ENCODE measurements at regions not wholly inside any gene's neighbourhood (a gene's known extent, or its start where the extent isn't known, plus 50 kb on each side); places are given as distances from the start of the nearest gene placed in this dataset.

GRCh38 chr5:53360811-53361210, 119.6 kb upstream of the FST start:
- in situ Hi-C loops (cut with MboI; ENCODE audit: low sequenced_read_pairs) = no loop called here

- in situ Hi-C loops (cut with MboI; ENCODE audit: low sequenced_read_pairs) = no loop called here
Observed at GRCh38 chr5:53361708-53362107, 118.7 kb upstream of the FST start.

GRCh38 chr5:53362521-53362941, 117.9 kb upstream of the FST start:
- in situ Hi-C loops (cut with MboI; ENCODE audit: low sequenced_read_pairs) = no loop called here

GRCh38 chr5:53364061-53364460, 116.4 kb upstream of the FST start:
- in situ Hi-C loops (cut with MboI; ENCODE audit: low sequenced_read_pairs) = no loop called here

GRCh38 chr5:53366245-53366644, 114.2 kb upstream of the FST start:
- in situ Hi-C loops (cut with MboI; ENCODE audit: low sequenced_read_pairs) = no loop called here

- in situ Hi-C loops (cut with MboI; ENCODE audit: low sequenced_read_pairs) = no loop called here
Observed at GRCh38 chr5:53367727-53368126, 112.7 kb upstream of the FST start.

- in situ Hi-C loops (cut with MboI; ENCODE audit: low sequenced_read_pairs) = no loop called here
Observed at GRCh38 chr5:53368516-53368915, 111.9 kb upstream of the FST start.

GRCh38 chr5:53368966-53369605, 111.3 kb upstream of the FST start:
- in situ Hi-C loops (cut with MboI; ENCODE audit: low sequenced_read_pairs) = no loop called here

GRCh38 chr5:53369681-53370080, 110.7 kb upstream of the FST start:
- in situ Hi-C loops (cut with MboI; ENCODE audit: low sequenced_read_pairs) = no loop called here

GRCh38 chr5:53373451-53374158, 106.8 kb upstream of the FST start:
- in situ Hi-C loops (cut with MboI; ENCODE audit: low sequenced_read_pairs) = no loop called here

GRCh38 chr5:53376853-53377252, 103.6 kb upstream of the FST start:
- in situ Hi-C loops (cut with MboI; ENCODE audit: low sequenced_read_pairs) = no loop called here

- in situ Hi-C loops (cut with MboI; ENCODE audit: low sequenced_read_pairs) = no loop called here
Observed at GRCh38 chr5:53378190-53378589, 102.2 kb upstream of the FST start.

- in situ Hi-C loops (cut with MboI; ENCODE audit: low sequenced_read_pairs) = no loop called here
Observed at GRCh38 chr5:53378590-53379247, 101.7 kb upstream of the FST start.

- in situ Hi-C loops (cut with MboI; ENCODE audit: low sequenced_read_pairs) = no loop called here
Observed at GRCh38 chr5:53386341-53386740, 94.1 kb upstream of the FST start.

GRCh38 chr5:53389093-53389492, 91.3 kb upstream of the FST start:
- in situ Hi-C loops (cut with MboI; ENCODE audit: low sequenced_read_pairs) = no loop called here

- in situ Hi-C loops (cut with MboI; ENCODE audit: low sequenced_read_pairs) = no loop called here
Observed at GRCh38 chr5:53392073-53392472, 88.4 kb upstream of the FST start.

- in situ Hi-C loops (cut with MboI; ENCODE audit: low sequenced_read_pairs) = no loop called here
Observed at GRCh38 chr5:53394808-53395207, 85.6 kb upstream of the FST start.

GRCh38 chr5:53397141-53397757, 83.2 kb upstream of the FST start:
- in situ Hi-C loops (cut with MboI; ENCODE audit: low sequenced_read_pairs) = no loop called here

GRCh38 chr5:53397845-53398244, 82.6 kb upstream of the FST start:
- in situ Hi-C loops (cut with MboI; ENCODE audit: low sequenced_read_pairs) = no loop called here

GRCh38 chr5:53399926-53400697, 80.3 kb upstream of the FST start:
- in situ Hi-C loops (cut with MboI; ENCODE audit: low sequenced_read_pairs) = no loop called here

GRCh38 chr5:53403291-53403690, 77.1 kb upstream of the FST start:
- in situ Hi-C loops (cut with MboI; ENCODE audit: low sequenced_read_pairs) = no loop called here

Measured in HL-60/S4 treated with retinoic acid at 250 ng/mL for 4 days and 3 days (cell line).